C4-2B (cell line): ENCODE measurements at regions not wholly inside any gene's neighbourhood (a gene's known extent, or its start where the extent isn't known, plus 50 kb on each side); places are given as distances from the start of the nearest gene placed in this dataset.

ENCODE experiments used
- ZFX ChIP-seq: fragments of 450-650 bp; IDR thresholded peaks from 2 replicates; pipeline ENCODE4 v1.6.1; 2017
- TF ChIP-seq, protein P1 (sequence below): fragments of 450-650 bp; conservative IDR thresholded peaks from 2 replicates; pipeline ENCODE4 v1.5.1; 2017; ENCODE audit warnings: mild to moderate bottlenecking

DNA sequence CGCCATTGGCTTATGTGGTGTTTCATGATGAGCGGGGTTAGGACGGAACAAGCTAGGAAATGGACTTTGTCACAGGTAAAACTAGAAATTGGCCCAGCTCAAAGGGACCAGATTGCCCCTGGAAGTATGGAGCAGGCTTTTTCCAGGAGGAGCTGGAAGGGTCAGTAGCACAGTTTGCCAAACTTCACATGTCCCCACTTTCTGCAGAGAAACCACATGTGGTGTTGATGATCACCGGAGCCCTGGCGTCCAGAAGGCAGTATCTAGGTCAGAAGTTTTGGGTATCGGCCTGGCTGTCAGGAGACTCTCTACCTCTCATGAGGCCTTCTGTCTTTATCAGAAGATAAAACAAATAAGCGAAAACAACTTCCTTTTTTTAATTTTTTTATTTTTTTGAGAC is 248.5 kb downstream of the SOX9 start:
- TF ChIP-seq, protein P1, sequence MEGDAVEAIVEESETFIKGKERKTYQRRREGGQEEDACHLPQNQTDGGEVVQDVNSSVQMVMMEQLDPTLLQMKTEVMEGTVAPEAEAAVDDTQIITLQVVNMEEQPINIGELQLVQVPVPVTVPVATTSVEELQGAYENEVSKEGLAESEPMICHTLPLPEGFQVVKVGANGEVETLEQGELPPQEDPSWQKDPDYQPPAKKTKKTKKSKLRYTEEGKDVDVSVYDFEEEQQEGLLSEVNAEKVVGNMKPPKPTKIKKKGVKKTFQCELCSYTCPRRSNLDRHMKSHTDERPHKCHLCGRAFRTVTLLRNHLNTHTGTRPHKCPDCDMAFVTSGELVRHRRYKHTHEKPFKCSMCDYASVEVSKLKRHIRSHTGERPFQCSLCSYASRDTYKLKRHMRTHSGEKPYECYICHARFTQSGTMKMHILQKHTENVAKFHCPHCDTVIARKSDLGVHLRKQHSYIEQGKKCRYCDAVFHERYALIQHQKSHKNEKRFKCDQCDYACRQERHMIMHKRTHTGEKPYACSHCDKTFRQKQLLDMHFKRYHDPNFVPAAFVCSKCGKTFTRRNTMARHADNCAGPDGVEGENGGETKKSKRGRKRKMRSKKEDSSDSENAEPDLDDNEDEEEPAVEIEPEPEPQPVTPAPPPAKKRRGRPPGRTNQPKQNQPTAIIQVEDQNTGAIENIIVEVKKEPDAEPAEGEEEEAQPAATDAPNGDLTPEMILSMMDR, result no peak
- TF ChIP-seq ZFX, result no peak
